Chondrocyte (in vitro differentiated cells): ENCODE measurements at regions not wholly inside any gene's neighbourhood (a gene's known extent, or its start where the extent isn't known, plus 50 kb on each side); places are given as distances from the start of the nearest gene placed in this dataset.

Experiments used
- DNase-seq: peaks from one replicate; pipeline ENCODE4 v3.0.0; 2021; ENCODE audit warnings: mixed read lengths, low spot score
- H3K27ac Mint-ChIP-seq: one replicate; pipeline ENCODE4 v1.8.0; 2021; ENCODE audit warnings: mild to moderate bottlenecking, moderate library complexity, mixed read lengths; ENCODE audit not compliant: unreplicated experiment
- H3K27me3 Mint-ChIP-seq: 2 replicates; pipeline ENCODE4 v1.8.0; 2021; ENCODE audit warnings: low read depth, mixed read lengths
- H3K36me3 Mint-ChIP-seq: 2 replicates; pipeline ENCODE4 v1.8.0; 2021; ENCODE audit warnings: low read depth, mixed read lengths
- H3K4me1 Mint-ChIP-seq: 2 replicates; pipeline ENCODE4 v1.8.0; 2021; ENCODE audit warnings: low read depth, mild to moderate bottlenecking, mixed read lengths
- H3K4me3 Mint-ChIP-seq: one replicate; pipeline ENCODE4 v1.8.0; 2021; ENCODE audit warnings: mild to moderate bottlenecking, moderate library complexity, mixed read lengths; ENCODE audit not compliant: unreplicated experiment
- H3K9me3 Mint-ChIP-seq: 2 replicates; pipeline ENCODE4 v1.8.0; 2021; ENCODE audit warnings: low read depth, mixed read lengths
- CTCF ChIP-seq: fragments of 200-600 bp; sonication (generic); IDR thresholded peaks from 2 replicates; pipeline ENCODE4 v1.5.0; 2021; ENCODE audit warnings: antibody characterized with exemption, mild to moderate bottlenecking, moderate library complexity

DNA sequence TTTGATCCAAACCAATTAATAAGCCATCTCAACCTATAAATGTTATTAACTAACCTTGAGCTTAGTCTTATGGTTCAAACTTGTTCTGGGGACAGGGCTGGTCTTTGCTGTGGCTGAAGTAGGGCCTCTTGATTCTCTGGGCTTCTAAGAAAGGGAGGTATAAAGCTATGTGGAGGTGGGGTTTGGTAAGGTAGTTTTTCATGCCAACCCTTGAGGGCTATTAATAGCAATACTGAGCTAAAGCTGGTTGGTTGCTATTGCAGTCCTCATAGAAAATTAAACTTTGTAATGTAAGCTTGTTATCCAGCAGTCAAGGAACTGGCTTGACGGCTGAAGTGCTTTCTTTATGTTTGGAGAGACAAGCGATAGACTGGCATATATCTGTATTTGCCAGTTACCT is 112.1 kb downstream of the RND3 start:
- Mint-ChIP-seq H3K4me3 (no peak overlapping the region), H3K27ac (no peak overlapping the region), H3K36me3 (no peaks in the 10 kb centered on the region), H3K9me3 (peaks cover 8% of the 10 kb centered on the region), H3K27me3 (no peaks in the 10 kb centered on the region), H3K4me1 (peaks cover 30% of the 10 kb centered on the region)
- TF ChIP-seq CTCF = no peak
- DNase-seq = no peak

- no peak overlapping the region for H3K27ac Mint-ChIP-seq
Measured at GRCh38 chr2:150374492-150374891, 113.0 kb downstream of the RND3 start.

GRCh38 chr2:150373374-150373773 is 114.1 kb downstream of the RND3 start:
- TF ChIP-seq CTCF = no peak
- no peaks in the 10 kb centered on the region for H3K36me3 Mint-ChIP-seq
- H3K4me3 Mint-ChIP-seq = no peak overlapping the region
- H3K4me1 Mint-ChIP-seq = peaks cover 25% of the 10 kb centered on the region
- peaks cover 8% of the 10 kb centered on the region for H3K9me3 Mint-ChIP-seq
- no peak overlapping the region for H3K27ac Mint-ChIP-seq
- H3K27me3 Mint-ChIP-seq = no peaks in the 10 kb centered on the region
- no peak for DNase-seq

More at GRCh38 chr2:150374492-150374891, 113.0 kb downstream of the RND3 start:
- Mint-ChIP-seq H3K9me3 (peaks cover 8% of the 10 kb centered on the region), H3K4me1 (peaks cover 30% of the 10 kb centered on the region), H3K4me3 (no peak overlapping the region), H3K36me3 (no peaks in the 10 kb centered on the region), H3K27me3 (no peaks in the 10 kb centered on the region)
- no peak for TF ChIP-seq CTCF
- DNase-seq = no peak

GRCh38 chr2:150371044-150371818 is 116.2 kb downstream of the RND3 start:
- Mint-ChIP-seq H3K4me1 (peaks cover 11% of the 10 kb centered on the region), H3K27me3 (no peaks in the 10 kb centered on the region), H3K27ac (no peak overlapping the region), H3K4me3 (no peak overlapping the region), H3K9me3 (peaks cover 8% of the 10 kb centered on the region), H3K36me3 (no peaks in the 10 kb centered on the region)
- no peak for TF ChIP-seq CTCF
- no peak for DNase-seq

GRCh38 chr2:150370561-150370960 is 116.9 kb downstream of the RND3 start:
- Mint-ChIP-seq H3K27ac (no peak overlapping the region), H3K36me3 (no peaks in the 10 kb centered on the region), H3K9me3 (peaks cover 8% of the 10 kb centered on the region)

More at GRCh38 chr2:150370561-150370960, 116.9 kb downstream of the RND3 start:
- DNase-seq = no peak
- Mint-ChIP-seq H3K4me1 (peaks cover 4% of the 10 kb centered on the region), H3K4me3 (no peak overlapping the region), H3K27me3 (no peaks in the 10 kb centered on the region)
- no peak for TF ChIP-seq CTCF
